HG03159 (cell line): ENCODE measurements at regions not wholly inside any gene's neighbourhood (a gene's known extent, or its start where the extent isn't known, plus 50 kb on each side); places are given as distances from the start of the nearest gene placed in this dataset.
"Not testable (repeated sequence)": the region's sequence is repeated elsewhere in the genome, so short reads cannot be mapped to it uniquely, and the experiment has no call there.

ENCODE experiments used
- ATAC-seq: cut with Tn5 transposase; IDR thresholded peaks from one replicate; pipeline ENCODE4 v1.9.1; 2021; ENCODE audit warnings: mild to moderate bottlenecking, moderate library complexity; ENCODE audit not compliant: unreplicated experiment

GRCh38 chr11:87660926-87661660 lies 514.1 kb downstream of the RAB38 start:
- ATAC-seq: no peak

GRCh38 chr11:87659807-87660206 lies 515.4 kb downstream of the RAB38 start:
- ATAC-seq: no peak

GRCh38 chr11:87645626-87646025 lies 529.6 kb downstream of the RAB38 start:
- no peak for ATAC-seq

- ATAC-seq: no peak
Observed at GRCh38 chr11:87639753-87640364, 535.4 kb downstream of the RAB38 start.

- no peak for ATAC-seq
Observed at GRCh38 chr11:87635001-87635400, 540.2 kb downstream of the RAB38 start.

- no peak for ATAC-seq
Observed at GRCh38 chr11:87634331-87634730, 540.9 kb downstream of the RAB38 start.

GRCh38 chr11:87628957-87629356 lies 546.3 kb downstream of the RAB38 start:
- no peak for ATAC-seq

GRCh38 chr11:87628026-87628580 lies 547.1 kb downstream of the RAB38 start:
- ATAC-seq: no peak

- not testable (repeated sequence) for ATAC-seq
Observed at GRCh38 chr11:87623531-87624365, 551.5 kb downstream of the RAB38 start.

- no peak for ATAC-seq
Observed at GRCh38 chr11:87616511-87616910, 558.7 kb downstream of the RAB38 start.

GRCh38 chr11:87604350-87604749 lies 566.6 kb downstream of the TMEM135 start:
- no peak for ATAC-seq

GRCh38 chr11:87603887-87604286 lies 566.2 kb downstream of the TMEM135 start:
- no peak for ATAC-seq

GRCh38 chr11:87602776-87603175 lies 565.0 kb downstream of the TMEM135 start:
- ATAC-seq: no peak

GRCh38 chr11:87600938-87601337 lies 563.2 kb downstream of the TMEM135 start:
- ATAC-seq: no peak

- no peak for ATAC-seq
Observed at GRCh38 chr11:87597725-87598124, 560.0 kb downstream of the TMEM135 start.

GRCh38 chr11:87596176-87596575 lies 558.4 kb downstream of the TMEM135 start:
- ATAC-seq: no peak

GRCh38 chr11:87589082-87589481 lies 551.3 kb downstream of the TMEM135 start:
- ATAC-seq: no peak

GRCh38 chr11:87585613-87586012 lies 547.9 kb downstream of the TMEM135 start:
- not testable (repeated sequence) for ATAC-seq

GRCh38 chr11:87583931-87584330 lies 546.2 kb downstream of the TMEM135 start:
- no peak for ATAC-seq

GRCh38 chr11:87575088-87575487 lies 537.4 kb downstream of the TMEM135 start:
- no peak for ATAC-seq

GRCh38 chr11:87574193-87574592 lies 536.5 kb downstream of the TMEM135 start:
- ATAC-seq: no peak
